ENCODE measurements at regions not wholly inside any gene's neighbourhood (a gene's known extent, or its start where the extent isn't known, plus 50 kb on each side); places are given as distances from the start of the nearest gene placed in this dataset.

DNA sequence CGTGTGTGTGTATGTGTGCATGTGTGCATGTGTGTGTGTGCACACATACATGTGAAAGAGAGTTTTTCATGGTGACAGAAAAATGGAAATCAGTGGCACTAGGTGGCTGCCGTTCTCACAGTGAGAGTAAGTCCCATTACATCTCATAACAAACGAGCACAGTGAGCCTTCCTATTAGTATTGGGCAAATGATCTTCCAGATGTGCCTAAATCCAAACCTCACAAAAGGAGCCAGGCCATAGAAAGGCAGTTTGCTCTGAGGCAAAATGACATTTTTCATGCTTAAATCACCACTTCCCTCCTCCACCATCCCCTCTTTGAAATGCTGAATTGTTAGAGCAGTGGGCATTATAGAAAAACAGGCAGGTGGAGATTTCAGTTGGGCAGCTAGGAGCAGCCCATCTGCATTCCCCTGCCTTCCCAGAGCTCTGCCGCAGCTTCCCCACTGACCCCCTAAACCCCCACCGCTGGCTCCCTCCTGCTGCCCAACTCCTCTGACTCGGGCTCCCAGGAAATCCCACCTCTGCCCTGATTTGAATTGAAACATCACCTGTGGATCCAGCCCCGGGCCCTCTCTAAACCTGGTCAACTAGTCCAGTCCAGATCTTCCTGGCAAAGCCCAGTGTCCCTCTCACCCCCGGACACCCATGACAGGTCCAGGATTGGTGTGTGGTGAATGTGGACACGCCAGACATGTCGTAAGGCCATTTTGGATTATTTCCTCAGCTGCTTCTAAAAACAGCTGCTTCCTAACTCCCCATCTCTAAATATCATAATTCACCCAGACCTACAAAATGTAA, 190.5 kb downstream of the SEC16B start:
- TF ChIP-seq, protein P1, sequence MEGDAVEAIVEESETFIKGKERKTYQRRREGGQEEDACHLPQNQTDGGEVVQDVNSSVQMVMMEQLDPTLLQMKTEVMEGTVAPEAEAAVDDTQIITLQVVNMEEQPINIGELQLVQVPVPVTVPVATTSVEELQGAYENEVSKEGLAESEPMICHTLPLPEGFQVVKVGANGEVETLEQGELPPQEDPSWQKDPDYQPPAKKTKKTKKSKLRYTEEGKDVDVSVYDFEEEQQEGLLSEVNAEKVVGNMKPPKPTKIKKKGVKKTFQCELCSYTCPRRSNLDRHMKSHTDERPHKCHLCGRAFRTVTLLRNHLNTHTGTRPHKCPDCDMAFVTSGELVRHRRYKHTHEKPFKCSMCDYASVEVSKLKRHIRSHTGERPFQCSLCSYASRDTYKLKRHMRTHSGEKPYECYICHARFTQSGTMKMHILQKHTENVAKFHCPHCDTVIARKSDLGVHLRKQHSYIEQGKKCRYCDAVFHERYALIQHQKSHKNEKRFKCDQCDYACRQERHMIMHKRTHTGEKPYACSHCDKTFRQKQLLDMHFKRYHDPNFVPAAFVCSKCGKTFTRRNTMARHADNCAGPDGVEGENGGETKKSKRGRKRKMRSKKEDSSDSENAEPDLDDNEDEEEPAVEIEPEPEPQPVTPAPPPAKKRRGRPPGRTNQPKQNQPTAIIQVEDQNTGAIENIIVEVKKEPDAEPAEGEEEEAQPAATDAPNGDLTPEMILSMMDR (conservative IDR thresholded peaks at IDR 0.05; ENCODE audit: low read length) = no peak
- TF ChIP-seq EZH2phosphoT487 (IDR thresholded peaks at IDR 0.05; ENCODE audit: borderline replicate concordance, low read depth, low read length) = no peak

Measured in OCI-LY7 (cell line).